GM12878 (cell line): ENCODE measurements at regions not wholly inside any gene's neighbourhood (a gene's known extent, or its start where the extent isn't known, plus 50 kb on each side); places are given as distances from the start of the nearest gene placed in this dataset.

ENCODE experiments used
- BACH1 ChIP-seq: fragments of 450-650 bp; IDR thresholded peaks from 2 replicates; pipeline ENCODE4 v1.6.1; 2017; ENCODE audit warnings: mild to moderate bottlenecking, borderline replicate concordance
- CTCF ChIP-seq, 3 experiments: IDR thresholded peaks in 2 of 3; conservative IDR thresholded peaks in 1 of 3; 2 replicates each; pipeline ENCODE4 v1.5.1; 2011; ENCODE audit warnings: low read depth in 3 of 3, low read length in 3 of 3, mild to moderate bottlenecking in 3 of 3, control low read depth in 2 of 3, moderate library complexity in 2 of 3, inconsistent platforms in 1 of 3, mixed read lengths in 1 of 3; ENCODE audit not compliant: control insufficient read depth in 2 of 3, insufficient read depth in 1 of 3; ENCODE audit errors: extremely low read depth in 1 of 3
- SIN3A ChIP-seq: IDR thresholded peaks from 2 replicates; pipeline ENCODE4 v1.6.1; 2012; ENCODE audit warnings: low read depth, low read length, improper control_type of control experiment
- STAT1 ChIP-seq: fragments of 450-650 bp; conservative IDR thresholded peaks from 2 replicates; pipeline ENCODE4 v1.6.1; 2014; ENCODE audit warnings: antibody characterized with exemption, mild to moderate bottlenecking
- TF ChIP-seq, protein P1 (sequence below): IDR thresholded peaks from 2 replicates; pipeline ENCODE4 v1.6.1; 2011; ENCODE audit warnings: borderline replicate concordance, low read depth, mild to moderate bottlenecking, moderate library complexity, mixed read lengths, low read length; ENCODE audit not compliant: insufficient read depth; ENCODE audit errors: extremely low read length

- TF ChIP-seq BACH1 (no peak), SIN3A (no peak), CTCF (IDR thresholded peaks at IDR 0.05 in 2 of 3, conservative IDR thresholded peaks at IDR 0.05 in 1 of 3; ENCODE audit: control insufficient read depth in 2 of 3, extremely low read depth in 1 of 3, insufficient read depth in 1 of 3, low read depth in 3 of 3, low read length in 3 of 3) (no peak), STAT1 (no peak)
- TF ChIP-seq, protein P1, sequence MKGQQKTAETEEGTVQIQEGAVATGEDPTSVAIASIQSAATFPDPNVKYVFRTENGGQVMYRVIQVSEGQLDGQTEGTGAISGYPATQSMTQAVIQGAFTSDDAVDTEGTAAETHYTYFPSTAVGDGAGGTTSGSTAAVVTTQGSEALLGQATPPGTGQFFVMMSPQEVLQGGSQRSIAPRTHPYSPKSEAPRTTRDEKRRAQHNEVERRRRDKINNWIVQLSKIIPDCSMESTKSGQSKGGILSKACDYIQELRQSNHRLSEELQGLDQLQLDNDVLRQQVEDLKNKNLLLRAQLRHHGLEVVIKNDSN, result no peak
Measured at GRCh38 chr18:10093445-10093844, 179.6 kb downstream of the VAPA start.
